ENCODE measurements at regions not wholly inside any gene's neighbourhood (a gene's known extent, or its start where the extent isn't known, plus 50 kb on each side); places are given as distances from the start of the nearest gene placed in this dataset.

DNA sequence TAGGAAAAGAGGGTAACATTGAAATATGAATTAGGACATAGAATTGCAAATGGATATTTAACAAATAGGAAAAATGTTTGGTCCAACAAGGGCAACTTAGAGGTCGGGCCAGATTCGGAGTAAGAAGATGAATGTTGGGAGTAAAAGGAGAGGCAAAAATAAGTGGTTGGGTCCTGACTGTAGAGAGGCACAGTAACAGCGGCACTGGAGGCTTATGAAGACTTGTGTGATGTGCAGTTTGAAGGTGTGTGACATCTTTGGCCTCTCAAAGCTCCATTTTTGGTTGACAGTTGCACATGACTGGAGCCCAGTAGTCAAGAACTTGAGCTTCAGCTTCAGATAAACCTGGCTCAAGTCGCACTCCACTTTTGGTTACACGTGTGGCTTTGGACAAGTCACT lies 109.9 kb upstream of the PAXBP1 start:
- no peaks in the 10 kb centered on the region for H3K79me2 ChIP-seq (ENCODE audit: control insufficient read depth in 1 of 2, insufficient read depth in 2 of 2, low read length in 2 of 2)
- H3K23me2 ChIP-seq (ENCODE audit: low read depth, low read length): no peaks in the 10 kb centered on the region; the same call in 1 of the 2 replicates
- CTCF ChIA-PET (ENCODE audit: partially characterized antibody): no interaction called here
- H2AK5ac ChIP-seq (ENCODE audit: low read depth, low read length): no peak overlapping the region
- no peak overlapping the region for H3K18ac ChIP-seq (ENCODE audit: extremely low read depth, low read length)
- no peaks in the 10 kb centered on the region for H4K20me1 ChIP-seq (replicated peaks in 1 of 2; ENCODE audit: control insufficient read depth in 1 of 2, insufficient read depth in 2 of 2, low read length in 2 of 2)
- POLR2A ChIA-PET (ENCODE audit: partially characterized antibody): no interaction called here
- TF ChIP-seq NANOG (IDR thresholded peaks at IDR 0.05; ENCODE audit: insufficient read depth, low read depth, low read length, poor library complexity, severe bottlenecking) (no peak), RBBP5 (IDR thresholded peaks at IDR 0.05; ENCODE audit: borderline replicate concordance, low read depth, low read length) (no peak), ASH2L (IDR thresholded peaks at IDR 0.05; ENCODE audit: low read length) (no peak), YY1 (IDR thresholded peaks at IDR 0.05; ENCODE audit: low read depth, low read length) (no peak), TCF12 (IDR thresholded peaks at IDR 0.05; ENCODE audit: low read depth, low read length) (no peak), TAF7 (optimal IDR thresholded peaks at IDR 0.05; ENCODE audit: borderline replicate concordance, low read depth, low read length) (no peak), TBP (IDR thresholded peaks at IDR 0.05; ENCODE audit: low read depth, low read length) (no peak), PHF8 (conservative IDR thresholded peaks at IDR 0.05; ENCODE audit: low read depth, low read length) (no peak), POLR2A (IDR thresholded peaks at IDR 0.05; ENCODE audit: control extremely low read depth in 1 of 2, low read depth in 2 of 2, low read length in 2 of 2) (no peak), SRF (IDR thresholded peaks at IDR 0.05; ENCODE audit: low read depth, low read length) (no peak), RNF2 (IDR thresholded peaks at IDR 0.05; ENCODE audit: borderline replicate concordance, low read depth, low read length, missing control alignments, poor library complexity, severe bottlenecking) (no peak), RXRA (IDR thresholded peaks at IDR 0.05; ENCODE audit: insufficient read depth, low read depth, low read length) (no peak), JUND (IDR thresholded peaks at IDR 0.05; ENCODE audit: low read length) (no peak), JUN (IDR thresholded peaks at IDR 0.05; ENCODE audit: low read depth, low read length) (no peak)
- TF ChIP-seq, protein P1, sequence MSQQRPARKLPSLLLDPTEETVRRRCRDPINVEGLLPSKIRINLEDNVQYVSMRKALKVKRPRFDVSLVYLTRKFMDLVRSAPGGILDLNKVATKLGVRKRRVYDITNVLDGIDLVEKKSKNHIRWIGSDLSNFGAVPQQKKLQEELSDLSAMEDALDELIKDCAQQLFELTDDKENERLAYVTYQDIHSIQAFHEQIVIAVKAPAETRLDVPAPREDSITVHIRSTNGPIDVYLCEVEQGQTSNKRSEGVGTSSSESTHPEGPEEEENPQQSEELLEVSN (IDR thresholded peaks at IDR 0.05): no peak
- no peak overlapping the region for H3K4me3 ChIP-seq (ENCODE audit: extremely low read depth in 1 of 4, insufficient read depth in 2 of 4, low read depth in 3 of 4, low read length in 4 of 4)
- no peak overlapping the region for H3K56ac ChIP-seq (replicated peaks; ENCODE audit: insufficient read length, low read depth, low read length)
- no peak overlapping the region for H3K4me2 ChIP-seq (ENCODE audit: insufficient read depth in 1 of 2, low read depth in 2 of 2, low read length in 2 of 2)
- no peaks in the 10 kb centered on the region for H3K9me3 ChIP-seq (ENCODE audit: insufficient read depth in 2 of 2, low read depth in 1 of 2, low read length in 1 of 2)
- WGBS, 2 experiments (ENCODE audit: extremely low coverage in 1 of 2, insufficient coverage in 1 of 2, insufficient read length in 1 of 2, insufficient replicate concordance in 2 of 2, low coverage in 1 of 2, low lambda C conversion rate in 2 of 2, missing lambda C conversion rate in 1 of 2): 94% methylated on average over 5 of the region's 5 CpGs; no CpG with 5 or more reads in 1 of the 2 experiments
- H2BK12ac ChIP-seq (ENCODE audit: low read depth, low read length): no peak overlapping the region
- H4K91ac ChIP-seq (replicated peaks; ENCODE audit: insufficient read length, low read length): no peak overlapping the region
- no peak overlapping the region for H3K23ac ChIP-seq (ENCODE audit: insufficient read length)
- no peaks in the 10 kb centered on the region for H3K27me3 ChIP-seq (replicated peaks in 1 of 4; ENCODE audit: control insufficient read depth in 3 of 4, extremely low read depth in 1 of 4, insufficient read depth in 3 of 4, low read length in 3 of 4)
- no peak overlapping the region for H3K9ac ChIP-seq (replicated peaks in 1 of 4; ENCODE audit: extremely low read depth in 1 of 4, low read depth in 3 of 4, low read length in 3 of 4)
- no peak overlapping the region for H3K27ac ChIP-seq (ENCODE audit: low read depth, low read length)
- no peak overlapping the region for H2BK20ac ChIP-seq (ENCODE audit: low read length)
- H3K79me1 ChIP-seq (ENCODE audit: low read depth, low read length): no peaks in the 10 kb centered on the region
- no peak overlapping the region for H3K4ac ChIP-seq (replicated peaks; ENCODE audit: insufficient read length, low read depth, low read length)
- no peak overlapping the region for H2BK15ac ChIP-seq (ENCODE audit: low read length)
- H3K4me1 ChIP-seq (replicated peaks in 1 of 4; ENCODE audit: control insufficient read depth in 3 of 4, insufficient read depth in 4 of 4, low read length in 3 of 4): no peaks in the 10 kb centered on the region
- H3K14ac ChIP-seq (ENCODE audit: insufficient read length): no peak overlapping the region
- H3K36me3 ChIP-seq (ENCODE audit: control insufficient read depth in 2 of 4, insufficient read depth in 4 of 4, low read length in 3 of 4): no peaks in the 10 kb centered on the region
- no peak overlapping the region for H2BK5ac ChIP-seq (ENCODE audit: low read depth, low read length)
- DNase-seq (ENCODE audit: low read depth in 1 of 2, low spot score in 2 of 2) (no peak), FAIRE-seq (no peak)
- no peak overlapping the region for H2BK120ac ChIP-seq (replicated peaks; ENCODE audit: low read depth, low read length)
- H4K5ac ChIP-seq (ENCODE audit: insufficient read length, low read depth, low read length): no peak overlapping the region
- H2AFZ ChIP-seq (ENCODE audit: low read length): no peak overlapping the region
- H4K8ac ChIP-seq (ENCODE audit: extremely low read depth, insufficient read depth, low read length): no peak overlapping the region
